GM21515 (cell line): ENCODE measurements at regions not wholly inside any gene's neighbourhood (a gene's known extent, or its start where the extent isn't known, plus 50 kb on each side); places are given as distances from the start of the nearest gene placed in this dataset.

Source experiments
- ATAC-seq: cut with Tn5 transposase; IDR thresholded peaks from one replicate; pipeline ENCODE4 v1.9.1; 2021; ENCODE audit not compliant: unreplicated experiment

- ATAC-seq: no peak
Observed at GRCh38 chr6:148082044-148082443, 260.6 kb upstream of the SASH1 start.

- no peak for ATAC-seq
Observed at GRCh38 chr6:148082696-148083095, 259.9 kb upstream of the SASH1 start.

GRCh38 chr6:148085631-148086331, 256.9 kb upstream of the SASH1 start:
- no peak for ATAC-seq

GRCh38 chr6:148086386-148086785, 256.3 kb upstream of the SASH1 start:
- ATAC-seq: no peak

GRCh38 chr6:148086843-148087242, 255.8 kb upstream of the SASH1 start:
- no peak for ATAC-seq

- ATAC-seq: no peak
Observed at GRCh38 chr6:148087659-148088058, 255.0 kb upstream of the SASH1 start.

- no peak for ATAC-seq
Observed at GRCh38 chr6:148090326-148090725, 252.3 kb upstream of the SASH1 start.

- no peak for ATAC-seq
Observed at GRCh38 chr6:148091394-148091793, 251.2 kb upstream of the SASH1 start.

GRCh38 chr6:148103436-148103835, 239.2 kb upstream of the SASH1 start:
- ATAC-seq: no peak

GRCh38 chr6:148104131-148104530, 238.5 kb upstream of the SASH1 start:
- no peak for ATAC-seq

GRCh38 chr6:148105695-148106094, 236.9 kb upstream of the SASH1 start:
- no peak for ATAC-seq

- no peak for ATAC-seq
Observed at GRCh38 chr6:148107911-148108310, 234.7 kb upstream of the SASH1 start.

- ATAC-seq: no peak
Observed at GRCh38 chr6:148109732-148110131, 232.9 kb upstream of the SASH1 start.

GRCh38 chr6:148110925-148111324, 231.7 kb upstream of the SASH1 start:
- no peak for ATAC-seq

- ATAC-seq: no peak
Observed at GRCh38 chr6:148112851-148113319, 229.8 kb upstream of the SASH1 start.

GRCh38 chr6:148116001-148116400, 226.6 kb upstream of the SASH1 start:
- no peak for ATAC-seq

- ATAC-seq: no peak
Observed at GRCh38 chr6:148118244-148118643, 224.4 kb upstream of the SASH1 start.

GRCh38 chr6:148128014-148128730, 214.5 kb upstream of the SASH1 start:
- ATAC-seq: no peak

- no peak for ATAC-seq
Observed at GRCh38 chr6:148134592-148134991, 208.0 kb upstream of the SASH1 start.

- no peak for ATAC-seq
Observed at GRCh38 chr6:148136586-148136985, 206.1 kb upstream of the SASH1 start.

- ATAC-seq: no peak
Observed at GRCh38 chr6:148137652-148138051, 205.0 kb upstream of the SASH1 start.

GRCh38 chr6:148138573-148138972, 204.1 kb upstream of the SASH1 start:
- ATAC-seq: no peak
